Chondrocyte (in vitro differentiated cells): ENCODE measurements at regions not wholly inside any gene's neighbourhood (a gene's known extent, or its start where the extent isn't known, plus 50 kb on each side); places are given as distances from the start of the nearest gene placed in this dataset.

Experiments
- DNase-seq: peaks from one replicate; pipeline ENCODE4 v3.0.0; 2021; ENCODE audit warnings: mixed read lengths, low spot score
- H3K27ac Mint-ChIP-seq: one replicate; pipeline ENCODE4 v1.8.0; 2021; ENCODE audit warnings: mild to moderate bottlenecking, moderate library complexity, mixed read lengths; ENCODE audit not compliant: unreplicated experiment
- H3K27me3 Mint-ChIP-seq: 2 replicates; pipeline ENCODE4 v1.8.0; 2021; ENCODE audit warnings: low read depth, mixed read lengths
- H3K36me3 Mint-ChIP-seq: 2 replicates; pipeline ENCODE4 v1.8.0; 2021; ENCODE audit warnings: low read depth, mixed read lengths
- H3K4me1 Mint-ChIP-seq: 2 replicates; pipeline ENCODE4 v1.8.0; 2021; ENCODE audit warnings: low read depth, mild to moderate bottlenecking, mixed read lengths
- H3K4me3 Mint-ChIP-seq: one replicate; pipeline ENCODE4 v1.8.0; 2021; ENCODE audit warnings: mild to moderate bottlenecking, moderate library complexity, mixed read lengths; ENCODE audit not compliant: unreplicated experiment
- H3K9me3 Mint-ChIP-seq: 2 replicates; pipeline ENCODE4 v1.8.0; 2021; ENCODE audit warnings: low read depth, mixed read lengths
- TF ChIP-seq, protein P1 (sequence below): fragments of 200-600 bp; sonication (generic); IDR thresholded peaks from 2 replicates; pipeline ENCODE4 v1.5.0; 2021; ENCODE audit warnings: antibody characterized with exemption, mild to moderate bottlenecking, moderate library complexity

DNA sequence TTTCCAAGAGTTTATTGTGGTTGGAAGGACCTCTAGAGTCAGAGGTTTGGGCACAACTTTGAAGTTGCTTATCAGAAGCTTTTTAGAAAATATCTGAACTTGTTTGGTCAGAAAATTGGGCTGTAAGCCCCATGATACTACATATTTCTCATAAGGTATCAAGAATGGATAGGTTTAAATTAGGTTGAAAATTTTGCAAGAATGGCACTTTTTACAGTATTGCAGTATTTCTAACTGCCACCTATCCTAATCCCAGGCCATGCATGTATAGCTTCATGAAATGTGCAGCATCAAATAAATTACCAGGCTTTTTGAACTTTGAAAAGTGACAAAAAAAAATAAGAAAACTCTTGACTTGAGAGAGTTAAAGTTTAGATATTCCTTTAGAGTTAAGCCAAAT is 367.2 kb downstream of the FIGN start:
- no peak for DNase-seq
- no peak overlapping the region for H3K27ac Mint-ChIP-seq
- H3K9me3 Mint-ChIP-seq: peaks cover 13% of the 10 kb centered on the region
- no peaks in the 10 kb centered on the region for H3K4me1 Mint-ChIP-seq
- no peaks in the 10 kb centered on the region for H3K36me3 Mint-ChIP-seq
- TF ChIP-seq, protein P1, sequence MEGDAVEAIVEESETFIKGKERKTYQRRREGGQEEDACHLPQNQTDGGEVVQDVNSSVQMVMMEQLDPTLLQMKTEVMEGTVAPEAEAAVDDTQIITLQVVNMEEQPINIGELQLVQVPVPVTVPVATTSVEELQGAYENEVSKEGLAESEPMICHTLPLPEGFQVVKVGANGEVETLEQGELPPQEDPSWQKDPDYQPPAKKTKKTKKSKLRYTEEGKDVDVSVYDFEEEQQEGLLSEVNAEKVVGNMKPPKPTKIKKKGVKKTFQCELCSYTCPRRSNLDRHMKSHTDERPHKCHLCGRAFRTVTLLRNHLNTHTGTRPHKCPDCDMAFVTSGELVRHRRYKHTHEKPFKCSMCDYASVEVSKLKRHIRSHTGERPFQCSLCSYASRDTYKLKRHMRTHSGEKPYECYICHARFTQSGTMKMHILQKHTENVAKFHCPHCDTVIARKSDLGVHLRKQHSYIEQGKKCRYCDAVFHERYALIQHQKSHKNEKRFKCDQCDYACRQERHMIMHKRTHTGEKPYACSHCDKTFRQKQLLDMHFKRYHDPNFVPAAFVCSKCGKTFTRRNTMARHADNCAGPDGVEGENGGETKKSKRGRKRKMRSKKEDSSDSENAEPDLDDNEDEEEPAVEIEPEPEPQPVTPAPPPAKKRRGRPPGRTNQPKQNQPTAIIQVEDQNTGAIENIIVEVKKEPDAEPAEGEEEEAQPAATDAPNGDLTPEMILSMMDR: no peak
- H3K4me3 Mint-ChIP-seq: no peak overlapping the region
- H3K27me3 Mint-ChIP-seq: no peaks in the 10 kb centered on the region

DNA sequence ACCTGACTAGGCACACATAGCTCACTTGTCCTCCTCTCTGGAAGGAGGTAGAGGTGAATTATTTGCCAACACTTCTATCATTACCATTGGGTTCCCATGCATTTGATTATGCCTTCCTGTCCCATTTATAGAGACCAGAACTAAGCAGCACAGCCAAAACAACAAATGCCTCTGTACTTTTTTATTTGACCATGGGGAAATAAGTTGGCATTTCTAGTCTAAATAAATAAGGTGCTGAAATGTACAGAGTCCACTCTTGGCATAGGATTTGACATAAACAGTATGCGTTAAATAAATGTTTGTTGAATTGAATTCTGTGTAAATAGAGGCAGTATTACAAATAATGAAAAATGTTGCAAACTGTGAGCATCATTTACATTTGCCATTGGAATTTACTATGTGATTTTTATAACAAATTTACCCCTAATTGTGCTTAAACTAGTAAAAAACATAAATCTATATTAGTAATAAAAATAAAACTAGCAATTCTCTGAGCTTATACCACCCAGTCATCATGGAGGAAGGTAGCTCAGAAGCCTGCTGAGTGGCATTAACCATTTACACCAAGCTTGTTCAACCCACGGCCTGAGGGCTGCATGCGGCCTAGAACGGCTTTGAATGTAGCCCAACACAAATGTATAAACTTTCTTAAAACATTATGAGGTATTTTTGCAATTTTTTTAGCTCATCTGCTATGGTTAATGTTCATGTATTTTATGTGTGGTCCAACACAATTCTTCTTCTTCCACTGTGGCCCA is 367.8 kb downstream of the FIGN start:
- H3K9me3 Mint-ChIP-seq: peaks cover 20% of the 10 kb centered on the region
- peaks cover under 1% of the 10 kb centered on the region for H3K36me3 Mint-ChIP-seq
- no peak for DNase-seq
- H3K27me3 Mint-ChIP-seq: no peaks in the 10 kb centered on the region
- H3K27ac Mint-ChIP-seq: no peak overlapping the region
- TF ChIP-seq, protein P1: no peak
- no peak overlapping the region for H3K4me3 Mint-ChIP-seq
- no peaks in the 10 kb centered on the region for H3K4me1 Mint-ChIP-seq

GRCh38 chr2:163364736-163365135 is 371.1 kb downstream of the FIGN start:
- H3K27me3 Mint-ChIP-seq: no peaks in the 10 kb centered on the region
- no peak overlapping the region for H3K27ac Mint-ChIP-seq
- H3K4me1 Mint-ChIP-seq: no peaks in the 10 kb centered on the region
- TF ChIP-seq, protein P1: no peak
- DNase-seq: no peak
- H3K4me3 Mint-ChIP-seq: no peak overlapping the region
- H3K9me3 Mint-ChIP-seq: peaks cover 33% of the 10 kb centered on the region
- H3K36me3 Mint-ChIP-seq: peaks cover 4% of the 10 kb centered on the region

DNA sequence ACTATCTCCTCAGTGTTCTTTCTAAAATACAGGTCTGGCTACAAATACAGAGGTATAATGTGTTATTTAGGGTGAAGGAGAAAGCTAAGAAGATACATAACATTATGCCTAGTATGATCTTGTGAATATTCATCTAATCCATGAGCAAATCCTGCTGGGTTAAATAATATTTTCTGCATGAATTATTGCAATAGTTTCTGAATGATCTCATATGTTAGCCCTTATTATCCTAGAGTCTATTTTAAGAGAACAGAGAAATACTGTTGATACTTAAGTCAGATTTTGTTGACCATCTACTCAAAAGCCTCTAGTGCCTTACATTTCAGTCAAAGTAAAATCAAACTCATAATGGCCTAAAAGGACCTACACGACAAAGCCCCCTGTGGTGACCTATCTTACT is 382.3 kb downstream of the FIGN start:
- H3K4me1 Mint-ChIP-seq: peaks cover 48% of the 10 kb centered on the region
- no peaks in the 10 kb centered on the region for H3K36me3 Mint-ChIP-seq
- no peak for DNase-seq

GRCh38 chr2:163351966-163352365 is 383.8 kb downstream of the FIGN start:
- Mint-ChIP-seq H3K9me3 (no peaks in the 10 kb centered on the region), H3K27ac (no peak overlapping the region), H3K4me1 (peaks cover 62% of the 10 kb centered on the region), H3K36me3 (no peaks in the 10 kb centered on the region), H3K4me3 (no peak overlapping the region), H3K27me3 (no peaks in the 10 kb centered on the region)
- no peak for DNase-seq
- TF ChIP-seq, protein P1: no peak

More for the DNA sequence above, 382.3 kb downstream of the FIGN start:
- Mint-ChIP-seq H3K4me3 (no peak overlapping the region), H3K27me3 (no peaks in the 10 kb centered on the region), H3K27ac (no peak overlapping the region), H3K9me3 (no peaks in the 10 kb centered on the region)
- TF ChIP-seq, protein P1: no peak
